ENCODE measurements at regions not wholly inside any gene's neighbourhood (a gene's known extent, or its start where the extent isn't known, plus 50 kb on each side); places are given as distances from the start of the nearest gene placed in this dataset.
"Not testable (repeated sequence)": the region's sequence is repeated elsewhere in the genome, so short reads cannot be mapped to it uniquely, and the experiment has no call there.

- DNase-seq (ENCODE audit: low spot score in 2 of 2) (no peak), FAIRE-seq (no peak)
These were observed 1505.2 kb downstream of the AMY1C start for GRCh38 chr1:105254906-105255305.

- FAIRE-seq: no peak
- DNase-seq (ENCODE audit: low spot score in 2 of 2): no peak
These were observed 1510.3 kb downstream of the AMY1C start for GRCh38 chr1:105260001-105260400.

GRCh38 chr1:105270966-105271365 is 1521.3 kb downstream of the AMY1C start:
- DNase-seq (ENCODE audit: low spot score in 2 of 2): no peak
- FAIRE-seq: no peak

GRCh38 chr1:105272376-105272775 is 1522.7 kb downstream of the AMY1C start:
- FAIRE-seq; DNase-seq (ENCODE audit: low spot score in 2 of 2): not testable (repeated sequence)

DNA sequence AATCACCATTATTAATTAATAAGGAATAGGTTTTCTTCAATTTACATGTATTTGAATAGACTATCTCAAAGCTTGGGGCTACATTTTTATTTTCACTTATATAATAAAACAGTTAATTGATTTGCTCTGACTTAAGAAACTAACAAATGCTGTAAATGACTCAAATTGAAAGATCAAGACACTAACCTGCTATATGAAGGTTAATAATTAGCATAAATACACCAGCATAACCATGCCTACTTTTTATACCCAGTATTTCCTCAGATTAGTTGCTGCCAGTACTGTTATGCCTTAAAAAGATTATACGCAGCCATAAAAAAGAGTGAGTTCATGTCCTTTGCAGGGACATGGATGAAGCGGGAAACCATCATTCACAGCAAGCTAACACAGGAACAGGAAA is 1545.1 kb downstream of the AMY1C start:
- FAIRE-seq (no peak), DNase-seq (ENCODE audit: low spot score in 2 of 2) (no peak)

DNA sequence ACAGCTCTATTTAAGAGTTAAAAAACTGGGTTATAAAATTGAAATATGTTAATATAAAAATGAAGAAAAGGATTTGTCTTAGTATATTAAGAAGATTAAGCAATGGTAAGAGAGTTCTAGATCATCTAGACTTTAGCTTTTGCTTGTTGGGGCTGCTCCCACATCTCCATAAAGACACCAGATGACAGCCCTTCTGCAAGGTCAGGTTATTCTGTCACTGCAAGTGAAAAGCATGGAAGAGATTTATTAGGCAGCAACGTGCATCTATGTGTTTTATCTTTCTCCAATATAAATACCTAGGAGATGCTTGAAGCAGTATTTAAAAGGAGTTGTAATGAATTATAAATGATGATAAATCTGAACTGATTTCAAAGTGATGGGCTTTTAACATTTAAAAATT is 1560.4 kb downstream of the AMY1C start:
- DNase-seq (ENCODE audit: low spot score in 2 of 2) (no peak), FAIRE-seq (no peak)

GRCh38 chr1:105317976-105318375 is 1568.3 kb downstream of the AMY1C start:
- no peak for FAIRE-seq
- DNase-seq (ENCODE audit: low spot score in 2 of 2): no peak

DNA sequence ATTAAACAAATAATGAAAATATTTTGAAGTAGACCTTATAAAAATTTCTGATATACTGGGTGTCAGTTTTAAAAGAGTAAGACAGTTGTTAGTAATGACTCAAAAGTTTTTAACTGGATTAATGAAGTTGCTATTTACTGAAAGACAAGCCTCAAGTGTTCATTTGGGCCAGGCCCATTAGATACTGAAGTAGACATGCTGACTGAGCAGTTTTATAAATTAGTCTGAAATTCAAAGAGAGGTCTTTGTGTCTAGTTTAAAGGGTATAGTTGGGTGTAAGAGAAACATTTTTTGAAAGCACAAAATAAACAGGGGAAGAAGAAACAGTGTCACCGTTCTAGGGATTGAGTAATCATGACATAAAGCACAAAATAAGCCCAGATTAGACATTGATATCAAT is 1577.2 kb downstream of the AMY1C start:
- no peak for FAIRE-seq

GRCh38 chr1:105337420-105337819 is 1587.7 kb downstream of the AMY1C start:
- FAIRE-seq (no peak), DNase-seq (ENCODE audit: low spot score in 2 of 2) (no peak)

More for the DNA sequence above, 1577.2 kb downstream of the AMY1C start:
- no peak for DNase-seq (ENCODE audit: low spot score in 2 of 2)

DNA sequence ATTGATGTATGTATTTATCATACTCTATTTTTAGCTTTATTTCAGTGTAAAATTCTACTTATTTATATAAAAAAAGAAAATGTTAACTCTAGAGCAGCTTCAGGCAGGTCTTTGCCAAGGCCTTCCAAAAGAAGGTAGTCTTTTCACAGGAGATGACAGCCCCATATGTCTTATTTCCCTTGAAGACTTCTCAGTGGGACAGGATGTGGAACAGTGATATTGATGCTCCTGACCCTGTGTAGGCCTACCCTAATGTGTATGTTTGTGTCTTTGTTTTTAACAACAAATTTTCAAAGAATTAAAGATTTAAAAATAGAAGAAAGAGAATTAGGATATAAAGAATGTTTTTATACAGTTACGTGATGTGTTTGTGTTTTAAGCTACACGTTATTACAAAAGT is 1593.6 kb downstream of the AMY1C start:
- FAIRE-seq (no peak), DNase-seq (ENCODE audit: low spot score in 2 of 2) (no peak)

DNA sequence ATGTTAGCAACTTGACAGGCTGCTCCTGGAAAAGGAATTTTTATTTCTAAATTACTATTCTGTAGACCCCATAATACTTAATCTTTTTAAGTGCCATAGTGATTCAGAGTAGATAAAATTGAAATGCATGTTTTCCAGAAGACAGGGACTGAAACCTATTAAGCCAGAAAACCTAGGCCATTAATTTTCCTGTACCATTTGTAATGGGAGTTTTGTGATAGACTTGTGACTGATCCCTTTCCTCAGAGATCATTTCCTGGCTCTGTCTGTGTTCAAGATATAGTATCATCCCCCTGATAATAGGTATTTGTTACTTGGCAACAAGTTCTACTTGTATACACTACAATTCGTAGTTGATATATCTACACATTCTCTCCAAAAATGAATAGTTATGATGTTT is 1609.8 kb downstream of the AMY1C start:
- FAIRE-seq: no peak
- no peak for DNase-seq (ENCODE audit: low spot score in 2 of 2)

DNA sequence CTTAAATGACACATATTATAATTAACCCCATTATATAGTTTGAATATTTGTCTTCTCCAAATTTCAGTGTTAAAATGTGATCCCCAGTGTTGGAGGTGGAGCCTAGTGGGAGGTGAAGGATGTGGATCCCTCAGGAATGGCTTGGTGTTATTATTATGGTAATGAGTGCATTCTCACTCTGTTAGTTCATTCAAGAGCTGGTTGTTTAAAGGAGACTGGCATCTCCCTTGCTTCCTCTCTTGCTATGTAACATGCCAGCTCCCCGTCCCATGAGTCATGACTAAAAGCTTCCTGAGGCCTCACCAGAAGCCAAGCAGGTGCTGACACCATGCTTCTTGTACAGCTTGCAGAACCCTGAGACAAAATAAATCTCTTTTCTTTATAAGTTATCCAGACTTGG is 1612.7 kb downstream of the AMY1C start:
- FAIRE-seq (no peak), DNase-seq (ENCODE audit: low spot score in 2 of 2) (no peak)

DNA sequence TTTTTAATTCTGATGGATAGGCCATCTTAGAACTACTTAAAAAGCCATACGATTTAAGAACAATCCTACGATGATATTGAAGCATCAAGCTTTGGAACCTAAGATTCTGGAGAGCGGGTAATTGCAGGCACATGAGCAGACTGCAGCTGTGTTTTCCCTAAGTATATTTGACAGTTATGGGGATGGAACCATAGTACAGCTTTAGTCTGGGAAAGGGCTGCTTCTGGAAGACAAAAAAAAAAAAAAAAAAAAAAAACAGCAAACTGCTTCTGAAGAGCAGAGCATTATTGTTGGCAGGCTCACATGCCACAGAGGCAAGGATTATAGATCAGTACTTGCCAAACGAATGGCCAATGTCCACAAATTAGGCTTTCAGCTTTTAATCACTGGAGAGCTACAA is 1618.7 kb downstream of the AMY1C start:
- no peak for DNase-seq (ENCODE audit: low spot score in 2 of 2)
- FAIRE-seq: no peak

DNA sequence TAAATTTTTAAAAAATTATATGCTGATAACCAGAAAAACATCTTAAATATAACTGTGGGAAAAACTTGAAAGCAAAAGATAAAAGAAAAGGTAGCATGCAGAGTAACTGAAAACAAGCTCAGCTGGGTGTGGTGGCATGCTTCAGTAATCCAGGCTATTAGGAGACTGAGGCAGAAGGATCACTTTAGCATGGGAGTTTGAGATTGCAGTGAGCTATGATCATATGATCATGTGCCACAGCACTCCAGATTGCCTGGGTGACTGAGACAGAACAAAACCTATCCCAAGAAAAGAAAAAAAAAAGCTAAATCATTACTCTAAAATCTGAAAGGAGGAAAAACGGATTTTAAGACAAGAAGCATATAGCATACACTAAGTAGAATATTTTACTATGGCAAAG is 1624.0 kb downstream of the AMY1C start:
- FAIRE-seq: no peak
- no peak for DNase-seq (ENCODE audit: low spot score in 2 of 2)

GRCh38 chr1:105386489-105386888 is 1636.8 kb downstream of the AMY1C start:
- DNase-seq (ENCODE audit: low spot score in 2 of 2) (no peak), FAIRE-seq (no peak)

DNA sequence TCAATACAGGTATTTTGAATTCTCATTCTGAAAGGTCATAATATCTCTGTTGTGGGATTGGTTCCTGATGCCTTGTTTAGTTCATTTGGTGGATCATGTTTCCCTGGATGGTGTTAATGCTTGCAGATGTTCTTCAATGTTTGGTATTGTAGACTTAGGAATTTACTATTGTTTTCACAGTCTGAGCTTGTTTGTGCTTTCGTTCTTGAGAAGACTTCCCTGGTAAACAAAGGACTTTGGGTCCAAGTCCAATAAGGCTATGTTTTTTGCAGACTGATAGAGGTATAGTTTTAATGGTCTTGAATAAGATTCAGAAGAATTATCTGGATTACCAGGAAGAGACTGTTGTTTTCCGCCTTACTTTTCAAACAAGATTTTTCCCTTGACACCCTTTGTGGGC is 1646.3 kb downstream of the AMY1C start:
- FAIRE-seq (no peak), DNase-seq (ENCODE audit: low spot score in 2 of 2) (no peak)

GRCh38 chr1:105398909-105399308 is 1649.2 kb downstream of the AMY1C start:
- DNase-seq (ENCODE audit: low spot score in 2 of 2): no peak
- no peak for FAIRE-seq

- FAIRE-seq (no peak), DNase-seq (ENCODE audit: low spot score in 2 of 2) (no peak)
These were observed 1650.0 kb downstream of the AMY1C start for GRCh38 chr1:105399716-105400115.

DNA sequence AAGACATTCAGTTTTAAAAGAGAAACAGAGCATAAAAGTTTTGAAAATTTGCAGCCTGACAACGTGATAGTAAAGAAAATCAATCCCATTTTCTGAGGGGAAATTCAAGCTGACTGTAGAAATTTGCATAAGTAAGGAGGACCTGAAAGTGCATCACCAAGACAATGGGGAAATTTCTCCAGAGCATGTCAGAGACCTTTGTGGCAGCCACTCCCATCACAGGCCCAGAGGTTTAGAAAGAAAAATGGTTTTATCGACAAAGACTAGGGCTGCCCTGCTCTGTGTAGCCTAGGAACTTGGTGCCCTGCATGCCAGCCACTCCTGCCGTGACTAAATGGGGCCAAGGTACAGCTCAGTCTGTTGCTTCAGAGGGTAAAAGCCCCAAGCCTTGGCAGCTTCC is 1640.2 kb upstream of the PRMT6 start:
- FAIRE-seq (no peak), DNase-seq (ENCODE audit: low spot score in 2 of 2) (no peak)

- FAIRE-seq (no peak), DNase-seq (ENCODE audit: low spot score in 2 of 2) (no peak)
These were observed 1637.4 kb upstream of the PRMT6 start for GRCh38 chr1:105419030-105419429.

DNA sequence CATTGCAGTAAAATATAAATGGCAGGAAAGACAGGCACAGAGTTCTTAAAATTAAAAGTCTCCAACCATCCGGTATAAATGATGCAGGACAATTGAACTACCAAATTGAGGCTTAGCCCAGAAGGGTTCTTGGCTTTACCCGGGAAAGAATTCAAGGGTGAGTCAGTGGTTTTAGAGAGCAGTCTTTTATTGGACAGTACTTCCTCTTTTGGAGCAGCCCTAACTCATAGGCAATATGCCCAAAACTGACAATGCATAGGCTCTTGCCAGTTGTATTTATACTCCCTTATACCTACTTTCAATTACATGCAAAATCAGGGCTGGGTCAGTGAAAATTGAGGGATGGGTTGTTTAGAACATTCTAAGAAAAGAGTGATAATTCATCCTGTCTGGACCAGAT is 1628.9 kb upstream of the PRMT6 start:
- DNase-seq (ENCODE audit: low spot score in 2 of 2) (no peak), FAIRE-seq (no peak)

- no peak for DNase-seq (ENCODE audit: low spot score in 2 of 2)
- no peak for FAIRE-seq
These were observed 1619.8 kb upstream of the PRMT6 start for GRCh38 chr1:105436589-105437259.

- FAIRE-seq: no peak
- no peak for DNase-seq (ENCODE audit: low spot score in 2 of 2)
These were observed 1618.6 kb upstream of the PRMT6 start for GRCh38 chr1:105437847-105438246.
